RCC 7860 (cell line): ENCODE measurements at regions not wholly inside any gene's neighbourhood (a gene's known extent, or its start where the extent isn't known, plus 50 kb on each side); places are given as distances from the start of the nearest gene placed in this dataset.
"Not testable (repeated sequence)": the region's sequence is repeated elsewhere in the genome, so short reads cannot be mapped to it uniquely, and the experiment has no call there.

ENCODE experiments used
- DNase-seq: peaks from one replicate; pipeline ENCODE4 v3.0.0-alpha.2; 2015; ENCODE audit warnings: low spot score
- FAIRE-seq: peaks from 2 replicates; lab custom pipeline; 2012; peaks lifted over from hg19 to GRCh38; lab: Jason Lieb, UNC

DNA sequence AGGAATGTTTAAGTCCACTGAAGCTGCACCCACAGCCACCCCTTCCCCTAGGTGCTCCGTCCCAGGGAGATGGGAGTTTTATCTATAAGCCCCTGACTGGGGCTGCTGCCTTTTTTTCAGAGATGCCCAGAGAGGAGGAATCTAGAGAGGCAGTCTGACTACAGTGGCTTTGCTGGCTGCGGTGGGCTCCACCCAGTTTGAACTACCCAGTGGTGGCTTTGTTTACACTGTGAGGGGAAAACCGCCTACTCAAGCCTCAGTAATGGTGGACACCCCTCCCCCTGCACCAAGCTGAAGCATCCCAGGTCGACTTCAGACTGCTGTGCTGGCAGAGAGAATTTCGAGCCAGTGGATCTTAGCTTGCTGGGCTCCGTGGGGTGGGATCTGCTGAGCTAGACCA is 298.0 kb downstream of the PLK2 start:
- not testable (repeated sequence) for DNase-seq, FAIRE-seq

DNA sequence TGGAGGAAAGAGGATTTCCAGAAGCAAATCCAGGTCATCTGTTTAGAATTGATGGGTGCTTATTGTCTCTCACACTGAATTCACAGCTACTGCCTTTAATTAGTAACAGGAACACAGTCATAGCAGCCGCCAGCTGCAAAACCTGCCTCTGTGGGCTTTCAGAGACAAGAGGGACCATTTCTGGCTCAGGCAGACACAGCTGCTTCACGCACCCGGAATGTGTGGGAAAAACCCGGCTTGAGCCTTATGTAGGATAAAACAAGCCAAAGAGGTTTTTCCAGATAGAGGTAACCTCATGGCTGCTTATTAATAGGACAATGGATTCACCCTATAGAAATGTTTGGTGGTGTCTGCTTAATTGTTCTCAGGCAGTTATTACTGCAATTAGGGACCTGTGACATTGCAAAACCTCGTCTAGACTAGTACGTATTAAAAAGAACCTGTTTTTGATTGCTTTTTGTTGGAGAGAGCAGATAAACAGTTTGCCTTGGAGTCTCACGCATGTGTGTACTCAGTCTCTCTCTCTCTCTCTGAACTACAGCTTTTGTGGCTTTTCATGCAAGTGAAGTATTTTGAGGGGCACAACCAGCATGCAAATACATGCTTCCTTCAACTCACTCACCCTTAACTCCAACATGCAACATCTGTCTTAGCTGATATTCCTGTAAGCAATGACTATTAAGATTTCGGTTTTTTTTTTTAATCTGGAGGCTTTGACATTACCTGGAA is 302.7 kb downstream of the PLK2 start:
- FAIRE-seq (no peak), DNase-seq (no peak)

DNA sequence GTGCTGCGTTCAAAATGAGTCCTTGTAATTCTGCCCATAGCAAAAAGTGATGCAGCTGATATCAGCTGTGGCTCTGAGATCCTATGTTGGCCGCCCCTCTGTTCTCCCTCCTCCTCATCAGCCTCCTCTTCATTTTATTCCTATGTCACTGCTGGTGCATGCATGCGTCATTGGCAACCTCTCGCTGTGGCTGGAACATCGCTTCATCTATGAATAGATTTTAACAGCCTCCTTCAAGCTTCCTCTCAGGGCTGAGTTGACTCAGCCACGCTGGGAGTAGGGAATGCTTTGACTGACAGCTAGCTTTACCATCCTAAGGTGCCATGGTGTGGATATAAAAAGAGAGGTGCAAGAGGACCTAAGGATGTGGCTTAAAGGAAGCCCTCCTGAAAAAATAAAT is 303.5 kb downstream of the PLK2 start:
- no peak for FAIRE-seq
- DNase-seq = no peak

DNA sequence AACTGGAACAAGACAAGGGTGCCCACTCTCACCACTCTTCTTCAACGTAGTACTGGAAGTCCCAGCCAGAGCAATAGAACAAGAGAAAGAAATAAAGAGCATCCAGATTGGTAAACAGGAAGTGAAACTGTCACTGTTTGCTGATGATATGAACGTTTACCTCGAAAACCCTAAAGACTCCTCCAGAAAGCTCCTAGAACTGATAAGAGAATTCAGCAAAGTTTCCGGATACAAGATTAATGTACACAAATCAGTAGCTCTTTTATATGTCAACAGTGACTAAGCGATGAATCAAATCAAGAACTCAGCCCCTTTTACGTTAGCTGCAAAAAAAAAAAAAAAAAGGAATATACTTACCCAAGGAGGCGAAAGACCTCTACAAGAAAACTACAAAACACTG is 306.6 kb downstream of the PLK2 start:
- FAIRE-seq (no peak), DNase-seq (peak; percentile 4)

DNA sequence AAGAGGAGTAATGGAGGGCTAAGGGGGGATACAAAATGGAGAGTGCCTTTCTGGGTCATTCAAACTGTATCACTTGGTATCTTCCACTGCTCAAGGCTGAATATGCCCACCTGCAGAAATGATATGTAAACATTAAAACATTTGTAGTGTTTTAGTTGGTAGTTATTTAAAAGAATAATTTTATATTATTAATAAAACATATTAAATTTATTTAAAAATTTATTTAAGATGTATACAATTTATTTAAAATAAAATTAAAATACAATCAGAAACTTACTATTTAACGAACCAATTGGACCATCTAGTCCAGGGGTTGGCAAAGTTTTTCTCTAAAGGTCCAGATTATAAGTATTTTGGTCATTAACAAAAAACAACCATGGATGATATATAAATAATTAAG is 308.5 kb downstream of the PLK2 start:
- no peak for FAIRE-seq
- no peak for DNase-seq

DNA sequence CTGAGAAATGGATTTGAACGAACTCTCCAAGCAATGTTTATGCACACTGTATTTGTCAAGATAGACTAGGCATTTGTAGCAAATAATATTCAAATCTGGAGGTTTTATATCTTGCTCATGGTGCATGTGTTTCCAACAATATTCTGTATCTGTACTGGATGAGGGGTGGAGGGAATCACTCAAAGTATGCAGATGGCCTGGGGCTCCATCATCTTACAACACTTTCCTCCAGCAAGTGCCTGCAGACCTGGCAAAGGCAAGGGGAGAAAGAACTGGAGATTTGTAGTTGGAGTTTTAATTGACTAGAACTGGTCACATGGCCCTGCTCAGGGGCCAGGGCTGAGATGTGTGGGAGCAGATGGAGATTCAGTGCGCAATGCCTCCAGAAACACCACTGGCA is 309.0 kb downstream of the PLK2 start:
- DNase-seq (no peak), FAIRE-seq (no peak)

DNA sequence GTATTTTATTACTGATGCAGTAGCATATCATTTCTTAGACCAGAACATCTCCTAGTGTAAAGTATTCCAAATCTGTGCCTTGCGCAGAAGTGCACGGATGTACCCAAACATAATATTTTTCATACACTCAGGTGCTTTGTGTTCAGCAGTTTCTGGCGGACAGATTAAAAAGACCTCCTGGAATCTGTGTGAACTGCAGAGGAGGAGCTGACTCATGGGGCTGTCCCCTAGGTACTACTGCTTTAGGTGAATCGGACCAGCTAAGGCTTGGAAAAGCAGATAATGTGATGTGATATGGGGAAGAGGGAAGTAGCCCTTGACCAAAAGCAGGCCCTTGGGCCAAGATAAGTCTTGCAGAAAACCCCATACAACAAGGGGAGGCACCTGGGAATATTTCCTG is 310.1 kb downstream of the PLK2 start:
- no peak for DNase-seq
- FAIRE-seq = no peak

DNA sequence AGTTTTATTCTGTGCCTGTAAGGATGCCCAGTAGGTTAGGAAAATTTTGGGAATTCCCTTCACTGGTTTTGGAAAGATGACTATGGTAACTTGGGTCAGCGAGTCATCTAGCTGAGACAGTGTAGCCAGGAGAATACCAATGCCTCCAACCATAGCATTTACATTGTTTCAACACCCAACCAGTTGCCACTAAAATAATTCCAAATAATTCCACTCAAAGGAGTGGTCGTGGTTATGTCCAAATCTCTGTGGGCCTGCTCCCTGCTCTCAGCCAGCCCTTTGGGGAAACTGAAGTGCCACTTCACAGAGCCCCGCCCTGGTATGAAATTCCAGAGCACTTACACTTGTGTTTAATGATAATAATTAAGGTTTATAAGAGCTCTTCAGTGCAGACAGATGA is 310.5 kb downstream of the PLK2 start:
- no peak for FAIRE-seq
- DNase-seq = peak; percentile 3

DNA sequence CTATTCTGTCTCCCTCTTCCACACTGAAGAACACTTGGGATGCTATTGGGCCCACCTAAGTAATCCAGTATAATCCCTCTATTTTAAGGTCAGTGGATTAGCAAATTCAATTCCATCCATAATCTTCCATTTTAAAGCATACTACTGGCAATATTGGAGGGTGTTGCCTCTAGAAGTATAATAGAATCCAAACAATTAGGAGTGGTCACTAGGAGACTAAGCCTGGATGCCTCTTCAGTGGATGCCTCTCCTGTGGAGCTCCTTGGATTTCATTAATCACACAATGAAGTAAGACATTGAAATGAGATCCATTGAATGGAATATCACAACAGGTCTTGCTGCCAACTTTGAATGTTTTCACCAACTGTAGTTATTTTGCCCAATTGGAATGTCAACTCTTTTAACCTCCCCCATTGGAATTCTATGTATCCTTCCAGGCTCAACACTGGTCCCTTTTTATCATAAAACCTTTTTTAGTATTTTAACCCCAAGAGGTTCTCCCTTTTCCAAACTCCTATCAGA is 311.6 kb downstream of the PLK2 start:
- FAIRE-seq (no peak), DNase-seq (no peak)

DNA sequence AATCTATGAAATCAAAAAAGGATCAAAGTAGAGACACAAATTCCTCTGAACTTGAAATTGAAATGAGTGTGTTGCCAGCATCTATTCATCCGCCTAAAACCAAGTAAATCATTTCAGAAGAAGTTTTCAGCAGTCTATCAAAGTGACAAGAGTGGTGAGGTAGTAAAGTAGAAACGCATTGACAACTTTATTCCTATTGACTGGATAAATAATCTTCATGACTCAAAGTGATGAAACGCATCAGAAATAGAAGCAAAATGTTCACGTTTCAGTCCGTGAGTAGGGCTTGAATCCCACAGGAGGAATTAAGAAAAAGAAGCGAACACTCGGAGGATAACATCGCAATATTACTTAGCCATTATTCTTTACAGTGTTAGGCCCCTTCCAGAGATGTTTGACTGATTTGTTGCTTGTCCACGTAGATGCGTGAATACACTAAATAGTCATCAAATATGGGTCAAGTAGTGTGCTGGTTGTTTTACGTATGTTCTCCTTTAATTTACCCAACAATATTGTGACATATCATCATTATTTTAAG is 314.4 kb downstream of the PLK2 start:
- no peak for DNase-seq
- no peak for FAIRE-seq

DNA sequence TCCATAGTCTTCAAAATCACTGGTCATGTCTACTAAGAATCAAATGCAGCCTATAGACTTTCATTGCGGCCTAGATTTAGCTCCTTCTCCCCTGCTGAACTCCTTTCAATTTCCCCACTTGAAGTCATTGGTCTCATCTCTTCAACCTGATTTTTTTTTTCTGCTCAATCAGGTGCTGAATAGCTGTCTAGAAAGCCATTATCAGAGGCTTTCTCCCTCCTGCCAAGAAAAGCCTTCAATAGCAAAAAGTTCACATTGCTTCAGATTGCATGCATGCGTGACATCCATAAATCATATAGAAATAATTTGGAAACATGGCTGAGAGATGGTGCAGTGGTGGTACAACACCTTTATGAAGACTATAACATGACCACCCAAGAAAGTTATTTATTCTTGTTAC is 316.2 kb downstream of the PLK2 start:
- FAIRE-seq (no peak), DNase-seq (no peak)

DNA sequence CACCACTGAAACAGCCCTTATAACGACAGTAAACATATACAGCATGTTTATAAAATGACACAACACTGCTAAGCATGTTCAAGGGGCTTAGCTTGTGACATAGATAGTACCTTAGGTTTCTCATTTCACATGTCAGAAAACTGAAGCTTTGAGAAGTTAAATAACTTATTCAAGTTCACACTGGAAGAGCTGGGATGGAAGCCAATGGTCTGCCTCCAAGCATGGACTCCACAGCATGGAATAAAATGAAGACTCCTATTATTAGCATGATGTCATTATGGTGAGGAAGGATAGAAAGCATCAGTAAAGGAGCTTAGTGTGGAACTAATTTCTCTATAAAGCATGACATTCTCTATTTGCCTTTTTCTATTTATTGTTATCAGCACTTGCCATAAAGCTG is 316.7 kb downstream of the PLK2 start:
- no peak for DNase-seq
- no peak for FAIRE-seq

DNA sequence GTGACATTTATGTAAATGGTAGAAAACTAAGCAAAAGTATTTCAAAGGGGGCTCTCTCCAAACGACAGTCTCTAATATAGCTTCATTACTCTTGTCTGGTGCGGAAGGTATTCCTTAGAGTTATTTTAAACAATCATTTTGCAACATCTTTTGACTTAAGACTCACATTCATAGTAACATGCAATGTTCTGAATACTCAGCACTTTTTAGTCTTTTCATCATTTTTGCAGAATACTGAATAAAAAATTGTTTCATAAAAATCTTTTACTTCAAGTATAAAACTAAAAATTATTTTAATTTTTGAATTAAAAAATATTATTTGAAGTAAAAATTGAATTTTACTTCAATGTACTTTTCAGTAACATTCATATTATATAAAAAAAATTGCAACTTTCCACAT is 321.1 kb downstream of the PLK2 start:
- FAIRE-seq = no peak
- DNase-seq = no peak

DNA sequence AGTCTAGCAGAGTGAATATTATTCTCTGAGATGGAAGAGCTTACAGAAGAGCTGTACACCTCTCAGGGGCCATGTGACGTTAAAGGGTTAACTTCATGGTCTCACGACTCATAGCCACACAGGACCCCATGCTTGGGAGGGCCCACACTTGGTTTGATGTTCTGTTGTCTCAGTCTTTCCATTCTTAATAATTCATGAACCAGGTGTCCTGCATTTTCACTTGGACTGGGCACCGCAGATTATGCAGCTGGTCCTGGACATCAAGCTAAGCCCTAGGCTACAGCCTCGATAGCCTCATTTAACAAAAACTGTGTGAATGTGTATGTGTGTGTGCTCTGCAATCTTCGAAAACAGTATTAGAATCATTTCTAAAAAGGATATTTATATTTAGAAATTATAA is 323.5 kb downstream of the PLK2 start:
- FAIRE-seq (no peak), DNase-seq (no peak)

DNA sequence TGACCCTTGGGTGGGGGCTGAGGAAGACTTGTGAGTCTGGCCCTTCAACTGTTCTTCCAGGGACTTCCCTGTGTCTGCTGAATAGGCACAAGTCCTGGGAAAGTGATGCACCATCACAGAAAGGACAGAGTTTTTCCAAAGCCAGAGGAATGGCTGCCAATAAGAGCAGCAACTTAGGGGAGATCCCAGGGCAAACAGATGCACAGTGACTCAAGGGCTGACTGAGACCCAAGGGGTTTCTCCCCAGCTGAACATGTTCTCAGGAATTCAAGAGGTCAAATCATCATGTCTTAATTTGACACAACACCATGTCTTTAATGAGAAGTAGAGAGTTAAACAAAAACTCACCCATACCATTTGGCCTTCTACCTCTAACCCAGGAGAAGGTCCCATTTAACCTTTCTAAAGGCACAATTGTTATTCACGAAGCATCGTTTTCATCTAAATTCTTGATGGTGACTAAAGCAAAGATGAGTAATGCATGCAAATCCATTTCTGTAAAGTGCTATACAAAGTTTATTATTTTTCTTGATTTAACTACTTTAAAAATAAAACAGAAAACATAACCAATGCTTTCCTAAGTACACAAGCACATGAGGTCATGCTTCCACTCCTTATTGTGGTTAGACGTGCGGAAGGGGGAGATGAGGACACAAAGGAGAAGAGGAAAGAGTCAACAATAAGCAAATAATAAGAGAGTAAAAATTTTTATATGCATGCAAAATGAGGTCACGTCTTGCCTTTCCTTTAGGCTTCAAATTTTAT is 324.1 kb downstream of the PLK2 start:
- no peak for FAIRE-seq
- no peak for DNase-seq

DNA sequence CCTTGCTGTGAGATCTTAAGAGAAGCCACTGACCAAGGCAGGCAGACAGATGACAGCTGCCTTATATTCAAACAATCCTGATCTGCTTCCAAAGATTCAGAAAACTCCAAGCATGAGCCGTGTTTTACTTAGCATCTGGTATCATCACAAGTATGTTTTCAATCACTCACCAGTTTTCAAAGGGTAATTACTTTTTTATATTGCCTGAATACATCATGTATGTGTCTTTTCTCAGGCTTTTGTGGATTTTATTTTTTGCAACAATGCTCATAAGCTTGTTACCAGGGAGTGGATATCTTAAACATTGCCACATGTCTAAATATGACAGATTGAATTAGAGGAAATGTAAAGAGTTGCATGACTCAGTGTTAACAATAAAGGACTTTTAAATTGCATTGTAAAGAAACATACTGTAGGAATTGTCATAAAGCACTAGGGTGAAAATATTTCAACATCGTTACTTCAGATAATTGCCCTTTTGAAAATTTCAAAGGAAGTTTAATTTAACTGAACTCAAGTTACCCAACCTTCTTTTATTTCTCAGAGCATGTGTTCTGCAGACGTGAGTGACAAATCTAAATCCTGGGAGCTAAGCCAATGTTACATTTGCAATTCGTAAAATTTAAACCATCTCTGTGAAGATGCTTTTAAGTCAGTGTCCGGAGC is 326.1 kb downstream of the PLK2 start:
- FAIRE-seq (no peak), DNase-seq (no peak)

DNA sequence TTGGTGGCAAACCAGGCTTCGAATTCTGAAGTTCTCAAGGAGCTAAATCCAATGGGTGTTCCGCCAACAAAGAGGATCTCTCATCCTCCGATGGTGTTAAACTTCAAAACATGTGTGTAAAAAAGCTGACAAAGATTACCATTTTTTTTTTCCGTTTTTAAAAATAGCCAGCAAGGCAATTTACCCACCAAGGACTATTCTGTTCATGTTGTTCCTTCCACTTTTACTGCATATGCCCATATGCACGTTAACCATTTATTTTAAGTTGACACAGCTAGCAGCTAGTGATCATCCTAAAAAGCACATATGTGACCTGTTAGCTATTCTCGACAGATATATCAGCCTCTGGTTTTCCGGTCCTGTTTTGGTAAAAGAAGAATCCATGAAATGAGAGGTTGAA is 326.7 kb downstream of the PLK2 start:
- no peak for FAIRE-seq

DNA sequence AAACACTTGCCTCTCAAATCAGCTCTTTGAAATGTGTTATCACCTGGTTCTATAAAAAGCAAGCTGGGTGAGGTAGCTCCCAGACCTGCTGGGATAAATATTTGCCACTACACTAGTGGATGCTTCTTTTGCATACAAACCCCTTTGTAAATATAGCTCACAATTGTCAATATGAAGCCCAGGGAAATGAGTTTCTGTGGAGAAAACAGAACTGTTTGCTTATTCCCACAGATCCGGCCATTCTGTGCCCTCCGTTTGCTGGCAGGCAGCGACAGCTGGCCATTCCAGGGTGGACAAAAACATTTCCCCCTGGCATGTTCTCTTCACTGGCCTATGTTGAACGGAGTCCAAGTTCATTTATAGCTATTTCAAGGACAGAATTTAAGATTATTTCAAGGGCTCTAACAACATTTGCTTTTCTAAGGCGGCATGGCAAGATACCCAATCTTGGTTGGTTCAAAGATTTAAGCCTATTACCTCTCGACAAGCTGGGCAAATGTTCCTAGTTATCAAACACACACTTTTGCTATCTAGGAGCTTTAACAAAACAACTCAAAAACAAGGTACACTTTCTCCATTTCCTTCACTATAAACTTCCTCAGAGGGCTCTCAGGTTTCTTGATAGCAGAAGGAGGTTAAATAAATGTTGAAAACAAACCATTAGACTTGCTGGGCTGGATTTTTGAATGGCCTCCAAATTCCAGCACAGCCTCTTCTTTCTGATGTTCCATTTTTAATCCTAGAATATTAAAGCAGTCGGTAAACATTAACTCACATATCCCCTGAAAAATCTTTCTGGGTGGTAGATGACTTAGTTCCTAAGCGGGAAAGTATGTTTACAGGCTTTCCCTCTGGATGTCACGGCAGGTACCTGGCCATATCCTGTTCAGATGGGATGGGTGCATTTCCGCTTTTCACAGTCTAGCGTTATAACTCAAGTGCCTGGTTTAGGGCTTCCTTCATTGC is 332.3 kb downstream of the PLK2 start:
- peak; percentile 4 for DNase-seq
- no peak for FAIRE-seq

More for the DNA sequence above, 326.7 kb downstream of the PLK2 start:
- no peak for DNase-seq

DNA sequence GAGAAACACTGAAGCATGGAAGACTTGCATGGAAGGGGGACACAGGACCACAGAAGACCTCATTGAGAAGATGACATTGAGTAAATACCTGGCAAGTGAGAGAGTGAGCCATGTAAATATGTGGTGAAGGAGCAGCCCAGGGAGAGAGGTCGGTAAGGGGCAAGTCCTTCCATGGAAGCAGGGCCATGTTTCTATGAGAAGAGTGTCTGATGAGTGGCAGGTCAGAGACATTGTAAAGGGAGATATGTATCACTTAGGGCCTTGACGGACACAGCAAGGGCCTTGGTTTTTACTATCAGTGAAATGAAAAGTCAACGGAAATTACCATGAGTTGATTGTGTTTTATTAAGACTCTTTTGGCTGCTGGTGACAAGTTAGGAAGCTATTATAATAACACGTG is 336.4 kb downstream of the PLK2 start:
- no peak for FAIRE-seq

DNA sequence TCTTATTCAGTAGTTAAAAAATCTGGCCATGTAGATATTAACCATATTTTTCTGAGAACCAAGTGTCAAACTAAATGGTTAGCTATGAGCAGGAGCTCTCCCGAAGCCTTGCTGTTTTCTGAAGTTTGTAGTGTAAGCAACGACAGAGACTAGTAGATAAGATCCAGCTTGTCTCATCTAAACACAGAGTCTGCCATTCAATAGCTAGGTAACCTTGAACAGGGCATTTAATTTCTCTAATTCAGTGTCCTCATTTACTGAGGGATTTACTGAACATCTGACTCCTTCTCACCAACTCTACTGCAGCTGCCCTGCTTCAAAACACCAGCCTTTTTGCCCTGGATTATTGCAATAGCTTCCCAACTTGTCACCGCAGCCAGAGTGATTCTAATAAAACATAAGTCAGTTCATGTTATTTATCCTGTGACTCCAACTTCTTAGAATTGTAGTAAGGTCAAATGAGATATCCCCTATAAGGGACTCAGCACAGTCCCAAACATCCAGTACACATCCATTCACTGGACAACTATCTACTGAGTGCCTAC is 337.0 kb downstream of the PLK2 start:
- DNase-seq (no peak), FAIRE-seq (no peak)

More for the DNA sequence above, 336.4 kb downstream of the PLK2 start:
- no peak for DNase-seq
